ENCODE measurements at regions not wholly inside any gene's neighbourhood (a gene's known extent, or its start where the extent isn't known, plus 50 kb on each side); places are given as distances from the start of the nearest gene placed in this dataset.
"Not testable (repeated sequence)": the region's sequence is repeated elsewhere in the genome, so short reads cannot be mapped to it uniquely, and the experiment has no call there.

- TF ChIP-seq CTCF (IDR thresholded peaks at IDR 0.05; ENCODE audit: insufficient read depth, low read length, poor library complexity, severe bottlenecking) (no peak), EZH2phosphoT487 (conservative IDR thresholded peaks at IDR 0.05; ENCODE audit: low read length) (no peak)
- H3K9me2 ChIP-seq (replicated peaks; ENCODE audit: insufficient read depth, low read length) = no peaks in the 10 kb centered on the region
- H3K27me3 ChIP-seq (ENCODE audit: low read length) = no peaks in the 10 kb centered on the region
- no peaks in the 10 kb centered on the region for H4K20me1 ChIP-seq (ENCODE audit: low read depth, low read length)
- no peak overlapping the region for H3K4me3 ChIP-seq (ENCODE audit: insufficient read depth, low read length, poor library complexity, severe bottlenecking)
- no peaks in the 10 kb centered on the region for H3K9me3 ChIP-seq (ENCODE audit: insufficient read depth, low read length)
- H3K4me2 ChIP-seq (ENCODE audit: low read depth, low read length, poor library complexity, severe bottlenecking) = no peak overlapping the region
- H3K79me2 ChIP-seq (ENCODE audit: insufficient read depth, low read length) = no peaks in the 10 kb centered on the region
- H3K36me3 ChIP-seq (ENCODE audit: low read length) = no peaks in the 10 kb centered on the region
- no peak overlapping the region for H2AFZ ChIP-seq (ENCODE audit: low read depth, low read length, severe bottlenecking)
- no peak overlapping the region for H3K9ac ChIP-seq (ENCODE audit: low read length)
- no peak overlapping the region for H3K27ac ChIP-seq (ENCODE audit: low read depth, low read length)
- H3F3A ChIP-seq (ENCODE audit: insufficient read depth) = no peaks in the 10 kb centered on the region
Observed at GRCh38 chr5:135147294-135148090, 113.5 kb upstream of the PITX1 start.

GRCh38 chr5:135145985-135146384 lies 112.0 kb upstream of the PITX1 start:
- no peak overlapping the region for H3K4me3 ChIP-seq (ENCODE audit: insufficient read depth, low read length, poor library complexity, severe bottlenecking)
- no peaks in the 10 kb centered on the region for H3K36me3 ChIP-seq (ENCODE audit: low read length)
- TF ChIP-seq EZH2phosphoT487 (conservative IDR thresholded peaks at IDR 0.05; ENCODE audit: low read length) = no peak
- TF ChIP-seq CTCF (IDR thresholded peaks at IDR 0.05; ENCODE audit: insufficient read depth, low read length, poor library complexity, severe bottlenecking) = no peak
- no peaks in the 10 kb centered on the region for H4K20me1 ChIP-seq (ENCODE audit: low read depth, low read length)
- H3K9me2 ChIP-seq (replicated peaks; ENCODE audit: insufficient read depth, low read length) = no peaks in the 10 kb centered on the region
- no peak overlapping the region for H3K9ac ChIP-seq (ENCODE audit: low read length)
- no peak overlapping the region for H3K4me2 ChIP-seq (ENCODE audit: low read depth, low read length, poor library complexity, severe bottlenecking)
- no peaks in the 10 kb centered on the region for H3K79me2 ChIP-seq (ENCODE audit: insufficient read depth, low read length)
- H3F3A ChIP-seq (ENCODE audit: insufficient read depth) = no peaks in the 10 kb centered on the region
- no peaks in the 10 kb centered on the region for H3K9me3 ChIP-seq (ENCODE audit: insufficient read depth, low read length)
- no peak overlapping the region for H3K27ac ChIP-seq (ENCODE audit: low read depth, low read length)
- no peaks in the 10 kb centered on the region for H3K27me3 ChIP-seq (ENCODE audit: low read length)
- H2AFZ ChIP-seq (ENCODE audit: low read depth, low read length, severe bottlenecking) = no peak overlapping the region

- not testable (repeated sequence) for H2AFZ ChIP-seq (ENCODE audit: low read depth, low read length, severe bottlenecking); H3F3A ChIP-seq (ENCODE audit: insufficient read depth); H3K27me3 ChIP-seq (ENCODE audit: low read length); H3K27ac ChIP-seq (ENCODE audit: low read depth, low read length); H3K4me3 ChIP-seq (ENCODE audit: insufficient read depth, low read length, poor library complexity, severe bottlenecking); H3K36me3 ChIP-seq (ENCODE audit: low read length); H3K9me3 ChIP-seq (ENCODE audit: insufficient read depth, low read length); H3K9ac ChIP-seq (ENCODE audit: low read length); H3K4me2 ChIP-seq (ENCODE audit: low read depth, low read length, poor library complexity, severe bottlenecking); H3K9me2 ChIP-seq (replicated peaks; ENCODE audit: insufficient read depth, low read length); H3K79me2 ChIP-seq (ENCODE audit: insufficient read depth, low read length); H4K20me1 ChIP-seq (ENCODE audit: low read depth, low read length)
Observed at GRCh38 chr5:135143682-135144081, 109.7 kb upstream of the PITX1 start.

Data from SU-DHL-6 (cell line).